K562 (cell line): ENCODE measurements at regions not wholly inside any gene's neighbourhood (a gene's known extent, or its start where the extent isn't known, plus 50 kb on each side); places are given as distances from the start of the nearest gene placed in this dataset.

Experiments used
- ATAC-seq: fragments of 200-7000 bp; cut with Tn5 transposase; 3 replicates; pipeline ENCODE4 v1.9.1; 2020; ENCODE audit warnings: moderate library complexity
- BruUV-seq: library from RNA; stranded (reverse); fragments of 400-500 nt; replicated peaks from 2 replicates; lab custom pipeline; 2021; lab: Mats Ljungman, UMichigan
- CTCF ChIA-PET: fragments of 300-600 bp; formaldehyde crosslinking; extraction: SDS; loops from one replicate; lab custom pipeline; 2021; ENCODE audit warnings: low intra/inter-chr PET ratio; lab: Yijun Ruan, JAX
- POLR2A ChIA-PET: fragments of 300-600, 350-650 bp; sonication (Branson Sonifier 250); formaldehyde crosslinking; extraction: SDS; loops from one replicate; lab custom pipeline; 2021; ENCODE audit warnings: antibody characterized with exemption, inconsistent platforms; lab: Yijun Ruan, JAX
- DNase-seq, 4 experiments: peaks; one replicate each; pipeline versions ENCODE4 v3.0.0 to v3.0.0-alpha.2; 2011 to 2018; ENCODE audit warnings: low spot score in 3 of 4, mixed read lengths in 3 of 4; ENCODE audit errors: extremely low read depth in 1 of 4
- FAIRE-seq: peaks from 2 replicates; lab custom pipeline; 2011; peaks lifted over from hg19 to GRCh38; lab: Jason Lieb, UNC
- H2AFZ ChIP-seq: 2 replicates; pipeline ENCODE4 v1.6.0; 2011; ENCODE audit warnings: low read depth, low read length, control low read depth, inconsistent platforms
- H3K27ac ChIP-seq: fragments of 200-600 bp; 3 replicates; pipeline ENCODE4 v1.8.0; 2011; ENCODE audit warnings: low read depth, mild to moderate bottlenecking, control low read depth, inconsistent platforms, low read length, moderate library complexity, mixed read lengths; ENCODE audit errors: extremely low read depth
- H3K27me3 ChIP-seq, 2 experiments: fragments of 300-600 bp in 1 of 2; 2 replicates in 1 of 2; 3 replicates in 1 of 2; pipeline versions ENCODE4 v1.6.0 to v1.8.0; 2011; ENCODE audit warnings: inconsistent platforms in 2 of 2, low read length in 2 of 2, mild to moderate bottlenecking in 1 of 2, mixed read lengths in 1 of 2, moderate library complexity in 1 of 2; ENCODE audit not compliant: control insufficient read depth in 2 of 2, insufficient read depth in 2 of 2
- H3K36me3 ChIP-seq: fragments of 300-600 bp; 3 replicates; pipeline ENCODE4 v1.8.0; 2011; ENCODE audit warnings: mild to moderate bottlenecking, low read length, inconsistent platforms; ENCODE audit not compliant: control insufficient read depth, insufficient read depth
- H3K4me1 ChIP-seq, 2 experiments: fragments of 200-600 bp in 1 of 2; replicated peaks in 1 of 2; 2 replicates in 1 of 2; 3 replicates in 1 of 2; pipeline versions ENCODE4 v1.5.1 to v1.8.0; 2011; ENCODE audit warnings: inconsistent platforms in 2 of 2, low read length in 2 of 2, mild to moderate bottlenecking in 1 of 2, mixed read lengths in 1 of 2, moderate library complexity in 1 of 2; ENCODE audit not compliant: control insufficient read depth in 2 of 2, insufficient read depth in 2 of 2
- H3K4me2 ChIP-seq: 2 replicates; pipeline ENCODE4 v1.6.1; 2011; ENCODE audit warnings: low read length, control low read depth, inconsistent platforms, mixed read lengths; ENCODE audit not compliant: insufficient read depth
- H3K4me3 ChIP-seq: fragments of 200-600 bp; sonication (generic), shearing (Covaris generic); 2 replicates; pipeline ENCODE4 v1.5.1; 2016; ENCODE audit warnings: control low read depth, inconsistent platforms
- H3K79me2 ChIP-seq: fragments of 200-600 bp; 3 replicates; pipeline ENCODE4 v1.8.0; 2011; ENCODE audit warnings: low read length, inconsistent platforms; ENCODE audit not compliant: control insufficient read depth, insufficient read depth
- H3K9ac ChIP-seq, 2 experiments: 2 replicates each; pipeline versions ENCODE4 v1.6.0 to v1.6.1; 2011; ENCODE audit warnings: low read depth in 2 of 2, low read length in 2 of 2, control low read depth in 1 of 2, inconsistent platforms in 1 of 2, mild to moderate bottlenecking in 1 of 2, mixed read lengths in 1 of 2; ENCODE audit not compliant: insufficient read depth in 1 of 2
- H3K9me1 ChIP-seq: one replicate; pipeline ENCODE4 v1.6.0; 2011; ENCODE audit warnings: inconsistent platforms, mild to moderate bottlenecking, low read length, moderate library complexity; ENCODE audit not compliant: control insufficient read depth, insufficient read depth
- H3K9me3 ChIP-seq: replicated peaks from 2 replicates; pipeline ENCODE4 v1.5.1; 2011; ENCODE audit warnings: low read depth, low read length, inconsistent platforms; ENCODE audit not compliant: control insufficient read depth, insufficient read depth
- H4K20me1 ChIP-seq: replicated peaks from 2 replicates; pipeline ENCODE4 v1.6.1; 2011; ENCODE audit warnings: low read length, inconsistent platforms, mixed read lengths; ENCODE audit not compliant: control insufficient read depth, insufficient read depth
- BHLHE40 ChIP-seq: IDR thresholded peaks from 2 replicates; pipeline ENCODE4 v1.6.1; 2011; ENCODE audit warnings: low read length, improper control_type of control experiment
- CREB1 ChIP-seq, 2 experiments: sonication (generic) in 1 of 2; formaldehyde crosslinking in 1 of 2; IDR thresholded peaks; 2 replicates each; pipeline versions ENCODE4 v1.6.1 to v1.8.0; 2012 to 2022; ENCODE audit warnings: inconsistent platforms in 1 of 2, mild to moderate bottlenecking in 1 of 2, missing genetic modification reagents in 1 of 2, moderate library complexity in 1 of 2
- ELF2 ChIP-seq: fragments of 250-450 bp; sonication (Bioruptor Pico); IDR thresholded peaks from 2 replicates; pipeline ENCODE4 v1.5.0; 2021; ENCODE audit warnings: mild to moderate bottlenecking
- MIER1 ChIP-seq: fragments of 450-650 bp; IDR thresholded peaks from 2 replicates; pipeline ENCODE4 v1.6.1; 2016; ENCODE audit warnings: antibody characterized with exemption, mild to moderate bottlenecking, low read depth
- POLR2G ChIP-seq: fragments of 200-400 bp; formaldehyde crosslinking; IDR thresholded peaks from 2 replicates; pipeline ENCODE4 v1.6.1; 2017; ENCODE audit warnings: low read depth, mild to moderate bottlenecking, antibody characterized with exemption, low read length, moderate library complexity
- RBM25 ChIP-seq: fragments of 200-400 bp; formaldehyde crosslinking; IDR thresholded peaks from 2 replicates; pipeline ENCODE4 v1.6.1; 2018; ENCODE audit warnings: low read length, low read depth, moderate library complexity; ENCODE audit not compliant: severe bottlenecking
- STAT5A ChIP-seq: IDR thresholded peaks from 2 replicates; pipeline ENCODE4 v1.6.1; 2012; ENCODE audit warnings: low read length, inconsistent platforms, borderline replicate concordance
- ZFP36 ChIP-seq: fragments of 150-350 bp; IDR thresholded peaks from 2 replicates; pipeline ENCODE4 v1.6.1; 2018; ENCODE audit warnings: low read length, low read depth; ENCODE audit not compliant: partially characterized antibody
- ZFPM2 ChIP-seq: fragments of 250-450 bp; sonication (Bioruptor Pico); IDR thresholded peaks from 2 replicates; pipeline ENCODE4 v1.5.1; 2022; ENCODE audit warnings: mild to moderate bottlenecking
- ZNF146 ChIP-seq: IDR thresholded peaks from one replicate; pipeline ENCODE4 v1.6.1; 2018; ENCODE audit warnings: missing compliant biosample characterization; ENCODE audit not compliant: unreplicated experiment
- WGBS: fragments of 100-300 bp; shearing (Covaris generic); methylation state at CpG from one replicate; pipeline ENCODE4 v1.1.6; 2016; ENCODE audit warnings: low coverage, mixed read lengths; ENCODE audit not compliant: insufficient coverage; ENCODE audit errors: missing lambda C conversion rate; 5-methylcytosine and 5-hydroxymethylcytosine counted together
- in situ Hi-C: fragments of 300-500 bp; cut with MboI; formaldehyde crosslinking; loops from 4 replicates; pipeline ENCODE4 v1.15.0; 2018; ENCODE audit warnings: inconsistent platforms, mixed read lengths
- intact Hi-C: fragments of 100-400 bp; cut with micrococcal nuclease; formaldehyde crosslinking; loops from 2 replicates; pipeline ENCODE4 v1.14.2; 2022

- no peak overlapping the region for H3K4me3 ChIP-seq
- intact Hi-C loops, result no loop called here
- DNase-seq (no peak), FAIRE-seq (no peak), ATAC-seq (no peak)
- BruUV-seq, result no TSS peak
- ChIA-PET POLR2A (no interaction called here), CTCF (interaction anchor here (0.5 kb wide), 1 partner anchor 39 kb away, joined by 5 read pairs; no protein-coding TSS in a partner anchor)
- in situ Hi-C loops, result no loop called here
- no peak overlapping the region for H3K27ac ChIP-seq
- no peaks in the 10 kb centered on the region for H3K9me3 ChIP-seq
- WGBS, result 0% methylated on average over 2 of the region's 2 CpGs
- no peaks in the 10 kb centered on the region for H3K9me1 ChIP-seq
- peaks cover 2 to 3% of the 10 kb centered on the region in 2 experiments; a peak in 2 of 5 replicates for H3K4me1 ChIP-seq
- TF ChIP-seq RBM25, result peak; percentile 79
- TF ChIP-seq POLR2G, result no peak
- no peak for TF ChIP-seq ZNF146 (CRISPR knock-in tag)
- peak; percentile 65 for TF ChIP-seq ZFP36
- TF ChIP-seq ELF2 (CRISPR knock-in tag), result no peak
- no peak for TF ChIP-seq MIER1
- H3K27me3 ChIP-seq, result peaks cover 0 to 15% of the 10 kb centered on the region in 2 experiments; a peak in 1 of 5 replicates
- no peak overlapping the region for H3K4me2 ChIP-seq
- peaks cover 6% of the 10 kb centered on the region for H4K20me1 ChIP-seq
- H3K36me3 ChIP-seq, result no peaks in the 10 kb centered on the region
- no peak overlapping the region for H2AFZ ChIP-seq
- no peaks in the 10 kb centered on the region for H3K79me2 ChIP-seq
- H3K9ac ChIP-seq, result no peak overlapping the region
Measured at GRCh38 chr1:29388170-29388569, 151.8 kb downstream of the PTPRU start.

GRCh38 chr1:29387210-29387609 is 150.9 kb downstream of the PTPRU start:
- no peaks in the 10 kb centered on the region for H3K9me3 ChIP-seq
- ATAC-seq (no peak), FAIRE-seq (peak; percentile 57), DNase-seq (no peak)
- H3K79me2 ChIP-seq, result no peaks in the 10 kb centered on the region
- in situ Hi-C loops (no loop called here), intact Hi-C loops (no loop called here)
- peaks cover 6% of the 10 kb centered on the region for H4K20me1 ChIP-seq
- H3K9ac ChIP-seq, result no peak overlapping the region
- H3K27me3 ChIP-seq, result peaks cover 0 to 18% of the 10 kb centered on the region in 2 experiments; a peak in 1 of 5 replicates
- ChIA-PET POLR2A (no interaction called here), CTCF (interaction anchor here (0.6 kb wide), 1 partner anchor 151 kb away, joined by 3 read pairs; no protein-coding TSS in a partner anchor)
- no peak overlapping the region for H3K4me3 ChIP-seq
- WGBS, result 0% methylated on average over 3 of the region's 3 CpGs
- H3K36me3 ChIP-seq, result no peaks in the 10 kb centered on the region
- no peak overlapping the region for H3K4me2 ChIP-seq
- TF ChIP-seq STAT5A, result no peak
- TF ChIP-seq ZFPM2, result no peak
- TF ChIP-seq ZFP36, result peak; percentile 76
- no peak for TF ChIP-seq BHLHE40
- no peak for TF ChIP-seq CREB1 (IDR thresholded peaks at IDR 0.05)
- no peak for TF ChIP-seq CREB1 (CRISPR knock-in tag; IDR thresholded peaks at IDR 0.05)
- peaks cover 2 to 3% of the 10 kb centered on the region in 2 experiments; a peak in 2 of 5 replicates for H3K4me1 ChIP-seq
- H3K9me1 ChIP-seq, result no peaks in the 10 kb centered on the region
- H2AFZ ChIP-seq, result no peak overlapping the region
- no TSS peak for BruUV-seq
- no peak overlapping the region for H3K27ac ChIP-seq
